ENCODE measurements at regions not wholly inside any gene's neighbourhood (a gene's known extent, or its start where the extent isn't known, plus 50 kb on each side); places are given as distances from the start of the nearest gene placed in this dataset.

- TF ChIP-seq, protein P1, sequence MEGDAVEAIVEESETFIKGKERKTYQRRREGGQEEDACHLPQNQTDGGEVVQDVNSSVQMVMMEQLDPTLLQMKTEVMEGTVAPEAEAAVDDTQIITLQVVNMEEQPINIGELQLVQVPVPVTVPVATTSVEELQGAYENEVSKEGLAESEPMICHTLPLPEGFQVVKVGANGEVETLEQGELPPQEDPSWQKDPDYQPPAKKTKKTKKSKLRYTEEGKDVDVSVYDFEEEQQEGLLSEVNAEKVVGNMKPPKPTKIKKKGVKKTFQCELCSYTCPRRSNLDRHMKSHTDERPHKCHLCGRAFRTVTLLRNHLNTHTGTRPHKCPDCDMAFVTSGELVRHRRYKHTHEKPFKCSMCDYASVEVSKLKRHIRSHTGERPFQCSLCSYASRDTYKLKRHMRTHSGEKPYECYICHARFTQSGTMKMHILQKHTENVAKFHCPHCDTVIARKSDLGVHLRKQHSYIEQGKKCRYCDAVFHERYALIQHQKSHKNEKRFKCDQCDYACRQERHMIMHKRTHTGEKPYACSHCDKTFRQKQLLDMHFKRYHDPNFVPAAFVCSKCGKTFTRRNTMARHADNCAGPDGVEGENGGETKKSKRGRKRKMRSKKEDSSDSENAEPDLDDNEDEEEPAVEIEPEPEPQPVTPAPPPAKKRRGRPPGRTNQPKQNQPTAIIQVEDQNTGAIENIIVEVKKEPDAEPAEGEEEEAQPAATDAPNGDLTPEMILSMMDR (IDR thresholded peaks at IDR 0.05; ENCODE audit: extremely low read depth, missing control alignments), result no peak
- no peak for DNase-seq (ENCODE audit: low spot score)
Observed at GRCh38 chr4:29805245-29805644, 914.9 kb upstream of the PCDH7 start.

DNA sequence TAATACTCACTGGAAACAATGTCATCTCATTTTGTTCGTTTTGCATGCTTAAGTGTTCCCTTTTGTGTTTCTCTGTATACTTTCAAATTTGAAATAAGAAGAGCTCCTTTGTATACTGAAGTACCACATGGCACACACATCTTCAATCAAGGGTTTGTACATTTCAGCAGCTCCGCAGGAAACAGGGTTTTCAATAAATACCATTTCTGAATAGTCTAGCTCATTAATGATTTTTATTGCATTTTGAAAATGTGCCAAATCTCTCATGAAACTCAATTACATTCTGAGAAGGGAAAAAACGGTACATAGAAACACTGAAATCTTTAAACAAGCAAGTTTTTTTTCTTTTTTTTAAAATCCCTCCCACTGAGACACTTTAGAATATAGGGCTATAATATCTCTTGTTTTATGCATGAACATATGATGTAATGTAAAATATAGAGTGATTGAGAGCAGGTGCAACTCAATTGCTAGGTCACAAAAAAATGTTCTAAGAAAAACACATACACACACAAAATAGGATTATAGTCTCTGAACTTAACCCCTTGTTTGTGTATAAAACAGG, 914.2 kb upstream of the PCDH7 start:
- DNase-seq (ENCODE audit: low spot score), result no peak
- TF ChIP-seq, protein P1 (IDR thresholded peaks at IDR 0.05; ENCODE audit: extremely low read depth, missing control alignments), result no peak

DNA sequence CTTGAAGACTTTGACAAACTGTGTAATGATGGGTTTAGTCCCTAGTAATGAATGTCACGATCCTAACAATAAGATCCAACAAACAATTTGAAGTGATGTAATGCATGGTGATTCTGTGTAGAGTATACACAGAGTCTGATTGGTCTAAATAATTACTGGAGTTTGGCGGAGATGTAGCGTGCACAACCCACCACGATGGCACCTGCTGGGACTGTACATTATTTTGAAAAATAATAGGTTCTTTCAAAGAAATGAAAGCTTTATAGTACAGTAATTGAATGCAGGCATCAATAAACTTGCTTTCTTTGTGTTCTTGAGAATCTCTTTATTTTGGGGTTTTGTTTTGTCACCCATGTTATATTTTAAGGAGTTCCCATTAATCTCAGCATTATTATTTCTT, 902.2 kb upstream of the PCDH7 start:
- no peak for DNase-seq (ENCODE audit: low spot score)
- TF ChIP-seq, protein P1 (IDR thresholded peaks at IDR 0.05; ENCODE audit: extremely low read depth, missing control alignments), result no peak

DNA sequence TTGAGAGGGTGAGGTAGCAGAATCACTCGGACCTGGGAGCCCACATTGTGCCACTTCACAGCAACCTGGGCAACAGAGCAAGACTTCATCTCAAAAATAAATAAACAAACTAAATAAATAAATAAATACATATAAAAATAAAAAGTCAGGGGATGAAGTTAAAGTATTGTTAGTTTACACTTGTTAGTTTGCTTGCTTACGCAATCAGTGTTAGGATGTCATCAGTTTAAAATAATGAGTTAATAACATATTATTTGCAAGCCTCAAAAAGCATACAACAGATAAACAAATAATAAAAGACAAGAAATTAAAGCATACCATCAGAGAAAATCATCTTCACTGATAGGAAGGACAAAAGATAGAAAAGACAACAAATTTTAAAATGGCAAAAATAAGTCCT, 891.1 kb upstream of the PCDH7 start:
- DNase-seq (ENCODE audit: low spot score), result no peak
- TF ChIP-seq, protein P1 (IDR thresholded peaks at IDR 0.05; ENCODE audit: extremely low read depth, missing control alignments), result no peak

DNA sequence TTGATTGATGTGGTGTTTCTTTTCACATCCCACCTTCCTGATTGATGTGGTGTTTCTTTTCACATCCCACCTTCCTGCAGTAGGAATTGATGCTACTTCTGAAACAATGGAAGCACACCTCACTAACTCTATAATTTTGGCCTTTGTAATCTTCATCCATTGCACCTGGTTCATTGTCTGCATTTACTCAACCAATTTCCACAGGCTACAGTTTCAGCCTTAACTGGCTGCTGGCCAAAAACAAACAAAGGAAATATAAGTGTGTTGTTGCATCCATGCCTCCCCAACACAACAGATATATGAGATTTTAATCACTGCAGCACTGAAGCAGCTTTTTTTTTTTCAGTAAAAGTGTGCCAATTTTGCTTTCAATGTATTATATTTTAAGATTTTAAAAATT, 867.6 kb upstream of the PCDH7 start:
- DNase-seq (ENCODE audit: low spot score), result no peak
- TF ChIP-seq, protein P1 (IDR thresholded peaks at IDR 0.05; ENCODE audit: extremely low read depth, missing control alignments), result no peak

DNA sequence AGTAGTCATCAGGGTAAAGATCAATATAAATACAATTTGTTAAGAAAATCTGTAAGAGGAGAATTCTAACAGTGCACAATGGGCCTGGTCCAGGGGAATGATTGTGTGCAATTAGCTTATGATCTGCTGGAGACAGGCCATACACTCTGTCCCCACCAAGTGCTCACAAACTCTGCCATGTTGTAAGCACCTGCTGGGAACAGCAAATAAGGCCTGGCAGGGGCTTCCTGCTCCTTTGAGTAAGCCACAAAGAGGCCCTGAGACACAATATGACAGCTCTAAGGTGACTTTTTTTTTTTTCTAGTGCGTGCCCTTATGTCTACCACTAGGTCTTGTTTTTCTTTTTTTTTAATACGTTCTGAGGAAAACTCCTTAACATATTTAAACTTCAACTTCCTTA, 866.3 kb upstream of the PCDH7 start:
- no peak for DNase-seq (ENCODE audit: low spot score)
- TF ChIP-seq, protein P1 (IDR thresholded peaks at IDR 0.05; ENCODE audit: extremely low read depth, missing control alignments), result no peak

DNA sequence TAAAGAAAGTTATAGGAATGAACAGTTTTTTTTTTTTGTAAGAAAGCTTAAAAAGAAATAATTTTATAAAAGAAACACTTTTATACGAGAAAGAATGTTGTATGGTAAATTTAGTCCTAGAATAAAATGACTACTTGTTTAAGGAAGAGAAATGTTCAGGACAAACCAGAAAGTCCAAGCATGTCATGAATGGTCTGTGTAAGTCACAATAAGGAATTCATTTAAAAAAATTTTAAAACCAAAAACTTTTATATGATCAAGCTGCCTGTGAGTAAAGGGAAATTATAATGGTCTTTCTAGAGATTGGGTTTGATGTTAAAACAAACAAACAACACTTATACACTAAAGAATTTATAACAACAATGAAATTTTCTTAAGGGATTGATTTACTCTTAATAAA, 858.9 kb upstream of the PCDH7 start:
- TF ChIP-seq, protein P1 (IDR thresholded peaks at IDR 0.05; ENCODE audit: extremely low read depth, missing control alignments), result no peak
- no peak for DNase-seq (ENCODE audit: low spot score)

Data from GM20000 (cell line).